A673 (cell line): ENCODE measurements at regions not wholly inside any gene's neighbourhood (a gene's known extent, or its start where the extent isn't known, plus 50 kb on each side); places are given as distances from the start of the nearest gene placed in this dataset.
"Not testable (repeated sequence)": the region's sequence is repeated elsewhere in the genome, so short reads cannot be mapped to it uniquely, and the experiment has no call there.

Experiments used
- BruUV-seq: library from RNA; stranded (reverse); fragments of 400-500 nt; replicated peaks from 2 replicates; lab custom pipeline; 2021; lab: Mats Ljungman, UMichigan
- CTCF ChIA-PET: fragments of 300-600 bp; sonication (Branson Sonifier 250); formaldehyde crosslinking; loops from one replicate; lab custom pipeline; 2022; ENCODE audit warnings: antibody characterized with exemption; lab: Charles Lee
- POLR2A ChIA-PET: fragments of 300-600 bp; sonication (Branson Sonifier 250); formaldehyde crosslinking; loops from one replicate; lab custom pipeline; 2022; ENCODE audit warnings: antibody characterized with exemption; ENCODE audit not compliant: low non-redundant PET; lab: Charles Lee
- DNase-seq: peaks from one replicate; pipeline ENCODE4 v3.0.0-alpha.2; 2015; ENCODE audit warnings: low spot score
- H3K27ac ChIP-seq: fragments of 200-600 bp; sonication (generic); 2 replicates; pipeline ENCODE4 v1.5.1; 2016; ENCODE audit warnings: mixed run types, low read depth, mild to moderate bottlenecking, mixed read lengths, antibody characterized with exemption, low read length; ENCODE audit not compliant: poor library complexity, severe bottlenecking
- H3K27me3 ChIP-seq: fragments of 200-600 bp; sonication (generic); replicated peaks from 2 replicates; pipeline ENCODE4 v1.6.1; 2017; ENCODE audit warnings: mixed run types, low read depth, mild to moderate bottlenecking, mixed read lengths, antibody characterized with exemption, low read length; ENCODE audit not compliant: insufficient read depth, poor library complexity
- H3K36me3 ChIP-seq: fragments of 200-600 bp; sonication (generic); 2 replicates; pipeline ENCODE4 v1.6.1; 2016; ENCODE audit warnings: mixed run types, mild to moderate bottlenecking, mixed read lengths, antibody characterized with exemption, low read length; ENCODE audit not compliant: insufficient read depth, poor library complexity, severe bottlenecking
- H3K4me1 ChIP-seq: fragments of 200-600 bp; sonication (generic); 2 replicates; pipeline ENCODE4 v1.6.1; 2017; ENCODE audit warnings: mixed run types, mild to moderate bottlenecking, mixed read lengths, antibody characterized with exemption, low read length; ENCODE audit not compliant: insufficient read depth, poor library complexity, severe bottlenecking
- H3K4me3 ChIP-seq: fragments of 200-600 bp; sonication (generic); 2 replicates; pipeline ENCODE4 v1.5.1; 2016; ENCODE audit warnings: low read depth, mixed run types, mild to moderate bottlenecking, mixed read lengths, low read length; ENCODE audit not compliant: poor library complexity, severe bottlenecking
- H3K9me3 ChIP-seq: fragments of 200-600 bp; sonication (generic); 2 replicates; pipeline ENCODE4 v1.6.1; 2016; ENCODE audit warnings: mixed run types, low read depth, mild to moderate bottlenecking, mixed read lengths, antibody characterized with exemption, low read length; ENCODE audit not compliant: poor library complexity, severe bottlenecking
- CTCF ChIP-seq: fragments of 300-800, 200-600 bp; sonication (generic); conservative IDR thresholded peaks from 2 replicates; pipeline ENCODE4 v1.5.1; 2017; ENCODE audit warnings: low read depth, mild to moderate bottlenecking, antibody characterized with exemption, low read length, moderate library complexity, mixed read lengths
- EZH2 ChIP-seq: fragments of 200-600 bp; sonication (generic); IDR thresholded peaks from 2 replicates; pipeline ENCODE4 v1.6.1; 2017; ENCODE audit warnings: borderline replicate concordance, low read depth, mild to moderate bottlenecking, mixed read lengths, antibody characterized with exemption, low read length; ENCODE audit not compliant: poor library complexity, severe bottlenecking
- intact Hi-C: fragments of 100-400 bp; cut with micrococcal nuclease; formaldehyde crosslinking; loops from one replicate; pipeline ENCODE4 v1.10.0; 2022; ENCODE audit not compliant: unreplicated experiment

DNA sequence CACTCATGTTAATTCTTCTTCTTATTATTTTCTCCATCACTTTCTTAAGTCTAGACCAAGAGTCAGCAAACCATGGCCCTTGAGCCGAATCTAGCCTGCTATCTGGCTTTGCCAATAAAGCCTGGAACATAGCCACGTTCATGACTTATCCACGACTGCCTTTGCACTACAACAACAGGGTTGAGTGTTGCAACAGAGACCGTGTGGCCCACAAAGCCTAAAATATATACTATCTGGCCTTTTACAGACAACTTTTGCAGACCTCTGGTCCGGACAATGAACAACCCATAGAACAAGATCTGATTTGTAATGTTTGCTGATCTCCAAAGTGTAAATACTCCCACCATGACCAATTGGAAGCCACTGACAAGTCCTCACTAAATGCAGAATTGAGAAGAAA, 140.5 kb upstream of the CDYL start:
- H3K27me3 ChIP-seq = no peaks in the 10 kb centered on the region
- TF ChIP-seq EZH2 = no peak
- no peak for TF ChIP-seq CTCF
- ChIA-PET POLR2A (no interaction called here), CTCF (no interaction called here)
- H3K9me3 ChIP-seq = peaks cover 2% of the 10 kb centered on the region
- intact Hi-C loops = no loop called here
- H3K36me3 ChIP-seq = no peaks in the 10 kb centered on the region
- no TSS peak for BruUV-seq
- no peak overlapping the region for H3K27ac ChIP-seq
- no peaks in the 10 kb centered on the region for H3K4me1 ChIP-seq
- H3K4me3 ChIP-seq = no peak overlapping the region
- DNase-seq = no peak

- TF ChIP-seq CTCF = no peak
- TF ChIP-seq EZH2 = no peak
- Histone ChIP-seq H3K27ac (no peak overlapping the region), H3K4me3 (no peak overlapping the region), H3K27me3 (no peaks in the 10 kb centered on the region), H3K4me1 (no peaks in the 10 kb centered on the region), H3K36me3 (no peaks in the 10 kb centered on the region), H3K9me3 (peaks cover 8% of the 10 kb centered on the region)
- intact Hi-C loops = no loop called here
- BruUV-seq = no TSS peak
- ChIA-PET POLR2A (no interaction called here), CTCF (no interaction called here)
- no peak for DNase-seq
Observed at GRCh38 chr6:4632421-4632820, 143.8 kb upstream of the CDYL start.

DNA sequence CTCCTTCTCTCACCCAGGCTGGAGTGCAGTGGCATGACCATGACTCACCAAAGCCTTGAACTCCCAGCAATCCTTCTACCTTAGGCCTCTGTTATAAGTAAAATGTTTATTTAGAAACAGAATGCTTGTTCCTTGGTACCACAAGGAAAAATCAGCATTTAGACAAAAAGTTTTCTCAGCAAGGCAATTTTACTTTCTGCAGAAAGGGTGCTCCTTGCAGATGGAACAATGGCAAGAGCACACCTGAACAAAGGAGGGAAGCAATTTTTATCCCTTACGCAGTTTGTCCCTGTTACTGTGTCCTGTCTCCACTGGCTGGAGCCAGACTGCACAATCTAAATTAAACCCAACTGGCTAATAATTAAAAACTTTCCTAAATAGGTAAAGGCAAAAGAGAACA, 146.4 kb upstream of the CDYL start:
- H3K27ac ChIP-seq, H3K27me3 ChIP-seq, H3K9me3 ChIP-seq, intact Hi-C loops, H3K4me1 ChIP-seq, BruUV-seq, POLR2A ChIA-PET, DNase-seq, H3K36me3 ChIP-seq, CTCF ChIA-PET, H3K4me3 ChIP-seq: not testable (repeated sequence)

DNA sequence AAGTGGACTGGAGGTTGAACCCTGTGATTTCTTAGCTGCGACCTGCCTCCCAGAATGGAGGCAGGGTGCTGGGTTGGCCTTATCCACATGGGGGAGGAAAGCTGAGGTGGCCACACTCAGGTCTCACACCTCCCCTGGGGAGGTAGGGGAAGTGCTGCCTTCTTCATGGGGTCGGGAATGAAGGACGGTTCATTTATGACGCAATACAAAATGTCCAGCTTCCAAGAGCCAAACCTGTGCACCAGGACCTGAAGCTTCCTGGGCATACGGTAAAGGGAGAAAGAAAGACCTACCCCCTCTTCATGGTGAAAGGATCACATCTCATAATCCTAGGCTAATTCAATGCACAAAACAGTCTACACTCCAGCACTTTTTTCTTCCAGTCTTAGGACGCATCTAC, 150.6 kb upstream of the CDYL start:
- ChIA-PET POLR2A (interaction anchor here (0.7 kb wide), 1 partner anchor 381 kb away, joined by 8 read pairs; no protein-coding TSS in a partner anchor), CTCF (no interaction called here)
- Histone ChIP-seq H3K27me3 (no peaks in the 10 kb centered on the region), H3K27ac (no peak overlapping the region), H3K4me1 (no peaks in the 10 kb centered on the region), H3K4me3 (no peak overlapping the region), H3K9me3 (peaks cover 5% of the 10 kb centered on the region), H3K36me3 (no peaks in the 10 kb centered on the region)
- TF ChIP-seq EZH2 (no peak), CTCF (no peak)
- no peak for DNase-seq
- intact Hi-C loops = no loop called here
- BruUV-seq = no TSS peak
